Loucy (cell line): ENCODE measurements at regions not wholly inside any gene's neighbourhood (a gene's known extent, or its start where the extent isn't known, plus 50 kb on each side); places are given as distances from the start of the nearest gene placed in this dataset.

Source experiments
- CTCF ChIP-seq: fragments of 200-600 bp; sonication (generic); conservative IDR thresholded peaks from 2 replicates; pipeline ENCODE4 v1.5.1; 2014; ENCODE audit warnings: mild to moderate bottlenecking, antibody characterized with exemption, low read length
- EZH2phosphoT487 ChIP-seq: fragments of 200-600 bp; IDR thresholded peaks from 2 replicates; pipeline ENCODE4 v1.6.1; 2018; ENCODE audit warnings: antibody characterized with exemption, mild to moderate bottlenecking, moderate library complexity, borderline replicate concordance

- TF ChIP-seq EZH2phosphoT487 (no peak), CTCF (no peak)
These were observed 87.5 kb upstream of the PTPN13 start for GRCh38 chr4:86506591-86506990.
